ENCODE measurements at regions not wholly inside any gene's neighbourhood (a gene's known extent, or its start where the extent isn't known, plus 50 kb on each side); places are given as distances from the start of the nearest gene placed in this dataset.

GRCh38 chr2:20914087-20914486 is 91.2 kb upstream of the LDAH start:
- DNase-seq (ENCODE audit: low read depth): no peak

- DNase-seq (ENCODE audit: low read depth): no peak
Measured at GRCh38 chr2:20913491-20913890, 90.6 kb upstream of the LDAH start.

GRCh38 chr2:20900052-20900636 is 77.2 kb upstream of the LDAH start:
- no peak for DNase-seq (ENCODE audit: low read depth)

GRCh38 chr2:20897874-20898453 is 75.1 kb upstream of the LDAH start:
- DNase-seq (ENCODE audit: low read depth): no peak

GRCh38 chr2:20897047-20897446 is 74.1 kb upstream of the LDAH start:
- DNase-seq (ENCODE audit: low read depth): no peak

- DNase-seq (ENCODE audit: low read depth): no peak
Measured at GRCh38 chr2:20884829-20885228, 61.9 kb upstream of the LDAH start.

GRCh38 chr2:20882466-20883170 is 59.7 kb upstream of the LDAH start:
- no peak for DNase-seq (ENCODE audit: low read depth)

- DNase-seq (ENCODE audit: low read depth): no peak
Measured at GRCh38 chr2:20880221-20880771, 57.4 kb upstream of the LDAH start.

- no peak for DNase-seq (ENCODE audit: low read depth)
Measured at GRCh38 chr2:20879221-20879620, 56.3 kb upstream of the LDAH start.

GRCh38 chr2:20877960-20878359 is 55.1 kb upstream of the LDAH start:
- DNase-seq (ENCODE audit: low read depth): no peak
